ENCODE measurements at regions not wholly inside any gene's neighbourhood (a gene's known extent, or its start where the extent isn't known, plus 50 kb on each side); places are given as distances from the start of the nearest gene placed in this dataset.

GRCh38 chr12:76142305-76142704 is 57.8 kb upstream of the NAP1L1 start:
- no peak overlapping the region for H2AFZ ChIP-seq (ENCODE audit: insufficient read depth, low read length, poor library complexity)
- H2BK5ac ChIP-seq (ENCODE audit: low read depth, low read length, poor library complexity) = no peak overlapping the region
- WGBS (ENCODE audit: extremely low coverage, insufficient coverage, insufficient read length) = no CpG with 5 or more reads among the region's 3 CpGs
- no peak overlapping the region for H4K8ac ChIP-seq (ENCODE audit: low read depth, low read length)
- peak overlapping the region; percentile 28 for H3K9ac ChIP-seq (ENCODE audit: low read length)
- H3K9me3 ChIP-seq (ENCODE audit: insufficient read depth, low read depth, low read length) = no peaks in the 10 kb centered on the region
- no peak overlapping the region for H3K4me2 ChIP-seq (ENCODE audit: low read length)
- H4K91ac ChIP-seq (ENCODE audit: low read depth, low read length) = no peak overlapping the region
- no peaks in the 10 kb centered on the region for H3K79me1 ChIP-seq (ENCODE audit: low read length)
- no peak overlapping the region for H4K12ac ChIP-seq (ENCODE audit: low read depth, low read length)
- H2BK120ac ChIP-seq (ENCODE audit: insufficient read depth, low read length, poor library complexity) = no peak overlapping the region
- H3K18ac ChIP-seq (ENCODE audit: low read length) = no peak overlapping the region
- no peak overlapping the region for H3K4ac ChIP-seq (ENCODE audit: low read depth, low read length)
- H3K79me2 ChIP-seq (ENCODE audit: control insufficient read depth, insufficient read depth, low read length, poor library complexity) = no peaks in the 10 kb centered on the region
- H3K27ac ChIP-seq (ENCODE audit: low read depth, low read length) = no peak overlapping the region
- H3K14ac ChIP-seq (ENCODE audit: low read length) = no peak overlapping the region
- H3K23ac ChIP-seq (ENCODE audit: low read length) = peak overlapping the region; percentile 3
- H2BK12ac ChIP-seq (ENCODE audit: low read length) = no peak overlapping the region
- no peak for DNase-seq
- H3K27me3 ChIP-seq (ENCODE audit: insufficient read depth, low read length) = no peaks in the 10 kb centered on the region
- no peak overlapping the region for H2AK5ac ChIP-seq (ENCODE audit: low read length)
- H3K36me3 ChIP-seq (ENCODE audit: control insufficient read depth in 1 of 2, insufficient read depth in 2 of 2, low read length in 2 of 2) = no peaks in the 10 kb centered on the region
- no peaks in the 10 kb centered on the region for H3K4me1 ChIP-seq (ENCODE audit: control insufficient read depth in 1 of 2, insufficient read depth in 2 of 2, low read length in 2 of 2)
- no peak overlapping the region for H3K4me3 ChIP-seq (ENCODE audit: low read depth, low read length)

DNA sequence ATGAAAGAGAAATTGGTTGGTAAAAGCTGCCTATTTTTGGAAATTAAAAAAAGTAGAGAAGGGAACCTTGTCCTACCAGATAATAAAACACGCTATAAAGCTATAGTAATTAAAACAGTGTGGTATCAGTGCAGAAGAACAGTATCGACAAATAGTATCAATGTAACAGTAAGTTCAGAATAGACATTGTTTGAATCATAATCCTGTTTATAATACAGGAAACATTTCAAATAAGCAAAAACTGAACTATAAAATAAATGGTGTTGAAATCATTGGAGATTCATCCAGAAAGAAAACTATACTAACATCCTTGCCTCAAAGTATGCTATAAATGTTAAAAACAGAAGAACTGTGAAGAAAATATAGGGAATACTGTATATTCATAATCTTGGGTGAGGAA is 54.2 kb upstream of the NAP1L1 start:
- no peak overlapping the region for H3K4me3 ChIP-seq (ENCODE audit: low read depth, low read length)
- H3K27me3 ChIP-seq (ENCODE audit: insufficient read depth, low read length) = no peaks in the 10 kb centered on the region
- H3K9ac ChIP-seq (ENCODE audit: low read length) = no peak overlapping the region
- no peak overlapping the region for H3K27ac ChIP-seq (ENCODE audit: low read depth, low read length)
- H2BK120ac ChIP-seq (ENCODE audit: insufficient read depth, low read length, poor library complexity) = no peak overlapping the region
- H2AK5ac ChIP-seq (ENCODE audit: low read length) = no peak overlapping the region
- DNase-seq = no peak
- H3K14ac ChIP-seq (ENCODE audit: low read length) = no peak overlapping the region
- H3K4ac ChIP-seq (ENCODE audit: low read depth, low read length) = no peak overlapping the region
- H4K12ac ChIP-seq (ENCODE audit: low read depth, low read length) = no peak overlapping the region
- no peak overlapping the region for H3K23ac ChIP-seq (ENCODE audit: low read length)
- H2AFZ ChIP-seq (ENCODE audit: insufficient read depth, low read length, poor library complexity) = no peak overlapping the region
- no peak overlapping the region for H2BK12ac ChIP-seq (ENCODE audit: low read length)
- H3K4me1 ChIP-seq (ENCODE audit: control insufficient read depth in 1 of 2, insufficient read depth in 2 of 2, low read length in 2 of 2) = no peaks in the 10 kb centered on the region
- H4K8ac ChIP-seq (ENCODE audit: low read depth, low read length) = no peak overlapping the region
- no peak overlapping the region for H3K18ac ChIP-seq (ENCODE audit: low read length)
- no peaks in the 10 kb centered on the region for H3K9me3 ChIP-seq (ENCODE audit: insufficient read depth, low read depth, low read length)
- H4K91ac ChIP-seq (ENCODE audit: low read depth, low read length) = no peak overlapping the region
- H3K4me2 ChIP-seq (ENCODE audit: low read length) = no peak overlapping the region
- no peak overlapping the region for H2BK5ac ChIP-seq (ENCODE audit: low read depth, low read length, poor library complexity)
- no peaks in the 10 kb centered on the region for H3K79me1 ChIP-seq (ENCODE audit: low read length)
- H3K79me2 ChIP-seq (ENCODE audit: control insufficient read depth, insufficient read depth, low read length, poor library complexity) = no peaks in the 10 kb centered on the region
- WGBS (ENCODE audit: extremely low coverage, insufficient coverage, insufficient read length) = no CpG with 5 or more reads among the region's 2 CpGs
- no peaks in the 10 kb centered on the region for H3K36me3 ChIP-seq (ENCODE audit: control insufficient read depth in 1 of 2, insufficient read depth in 2 of 2, low read length in 2 of 2)

- Histone ChIP-seq H2AFZ (ENCODE audit: insufficient read depth, low read length, poor library complexity) (no peak overlapping the region), H3K27me3 (ENCODE audit: insufficient read depth, low read length) (no peaks in the 10 kb centered on the region), H3K23ac (ENCODE audit: low read length) (no peak overlapping the region), H4K91ac (ENCODE audit: low read depth, low read length) (no peak overlapping the region), H4K8ac (ENCODE audit: low read depth, low read length) (no peak overlapping the region), H3K4me1 (ENCODE audit: control insufficient read depth in 1 of 2, insufficient read depth in 2 of 2, low read length in 2 of 2) (no peaks in the 10 kb centered on the region), H3K9ac (ENCODE audit: low read length) (no peak overlapping the region), H3K79me2 (ENCODE audit: control insufficient read depth, insufficient read depth, low read length, poor library complexity) (no peaks in the 10 kb centered on the region), H2BK120ac (ENCODE audit: insufficient read depth, low read length, poor library complexity) (no peak overlapping the region), H2BK12ac (ENCODE audit: low read length) (no peak overlapping the region), H3K4me3 (ENCODE audit: low read depth, low read length) (no peak overlapping the region), H4K12ac (ENCODE audit: low read depth, low read length) (no peak overlapping the region), H2AK5ac (ENCODE audit: low read length) (no peak overlapping the region), H3K4ac (ENCODE audit: low read depth, low read length) (no peak overlapping the region), H3K4me2 (ENCODE audit: low read length) (no peak overlapping the region), H3K79me1 (ENCODE audit: low read length) (no peaks in the 10 kb centered on the region), H2BK5ac (ENCODE audit: low read depth, low read length, poor library complexity) (no peak overlapping the region), H3K9me3 (ENCODE audit: insufficient read depth, low read depth, low read length) (no peaks in the 10 kb centered on the region), H3K14ac (ENCODE audit: low read length) (no peak overlapping the region), H3K36me3 (ENCODE audit: control insufficient read depth in 1 of 2, insufficient read depth in 2 of 2, low read length in 2 of 2) (no peaks in the 10 kb centered on the region), H3K18ac (ENCODE audit: low read length) (no peak overlapping the region), H3K27ac (ENCODE audit: low read depth, low read length) (no peak overlapping the region)
- peak; percentile 59 to 89 for DNase-seq
- WGBS (ENCODE audit: extremely low coverage, insufficient coverage, insufficient read length) = no CpG with 5 or more reads among the region's 6 CpGs
These were observed 53.1 kb upstream of the NAP1L1 start for GRCh38 chr12:76137606-76138005.

- H2BK120ac ChIP-seq (ENCODE audit: insufficient read depth, low read length, poor library complexity) = no peak overlapping the region
- H2AFZ ChIP-seq (ENCODE audit: insufficient read depth, low read length, poor library complexity) = no peak overlapping the region
- H3K9me3 ChIP-seq (ENCODE audit: insufficient read depth, low read depth, low read length) = no peaks in the 10 kb centered on the region
- H3K14ac ChIP-seq (ENCODE audit: low read length) = no peak overlapping the region
- H3K79me2 ChIP-seq (ENCODE audit: control insufficient read depth, insufficient read depth, low read length, poor library complexity) = no peaks in the 10 kb centered on the region
- H4K12ac ChIP-seq (ENCODE audit: low read depth, low read length) = no peak overlapping the region
- H3K36me3 ChIP-seq (ENCODE audit: control insufficient read depth in 1 of 2, insufficient read depth in 2 of 2, low read length in 2 of 2) = no peaks in the 10 kb centered on the region
- H3K4me2 ChIP-seq (ENCODE audit: low read length) = no peak overlapping the region
- no peak overlapping the region for H3K23ac ChIP-seq (ENCODE audit: low read length)
- no peak overlapping the region for H3K9ac ChIP-seq (ENCODE audit: low read length)
- no peak overlapping the region for H3K4me3 ChIP-seq (ENCODE audit: low read depth, low read length)
- H2BK12ac ChIP-seq (ENCODE audit: low read length) = no peak overlapping the region
- no peaks in the 10 kb centered on the region for H3K27me3 ChIP-seq (ENCODE audit: insufficient read depth, low read length)
- no peak overlapping the region for H2AK5ac ChIP-seq (ENCODE audit: low read length)
- no peaks in the 10 kb centered on the region for H3K79me1 ChIP-seq (ENCODE audit: low read length)
- H3K4me1 ChIP-seq (ENCODE audit: control insufficient read depth in 1 of 2, insufficient read depth in 2 of 2, low read length in 2 of 2) = no peaks in the 10 kb centered on the region
- no peak for DNase-seq
- no peak overlapping the region for H3K18ac ChIP-seq (ENCODE audit: low read length)
- no peak overlapping the region for H4K8ac ChIP-seq (ENCODE audit: low read depth, low read length)
- H4K91ac ChIP-seq (ENCODE audit: low read depth, low read length) = no peak overlapping the region
- H3K27ac ChIP-seq (ENCODE audit: low read depth, low read length) = no peak overlapping the region
- H2BK5ac ChIP-seq (ENCODE audit: low read depth, low read length, poor library complexity) = no peak overlapping the region
- H3K4ac ChIP-seq (ENCODE audit: low read depth, low read length) = no peak overlapping the region
These were observed 51.0 kb upstream of the NAP1L1 start for GRCh38 chr12:76135456-76135855.

Measured in trophoblast cell (in vitro differentiated cells and primary cell).